NT2/D1 (cell line): ENCODE measurements at regions not wholly inside any gene's neighbourhood (a gene's known extent, or its start where the extent isn't known, plus 50 kb on each side); places are given as distances from the start of the nearest gene placed in this dataset.

Source experiments
- YY1 ChIP-seq: IDR thresholded peaks from 2 replicates; pipeline ENCODE4 v1.6.1; 2011; ENCODE audit not compliant: insufficient read length, insufficient read depth
- ZNF274 ChIP-seq: IDR thresholded peaks from 2 replicates; pipeline ENCODE4 v1.6.1; 2011; ENCODE audit warnings: mild to moderate bottlenecking, low read depth, low read length

GRCh38 chr15:81471151-81471550, 97.1 kb upstream of the TMC3 start:
- TF ChIP-seq ZNF274 (no peak), YY1 (no peak)
